Hematopoietic multipotent progenitor cell treated with erythropoietin and hydrocortisone succinate and interleukin-3 and kit ligand, for 4 days (in vitro differentiated cells): ENCODE measurements at regions not wholly inside any gene's neighbourhood (a gene's known extent, or its start where the extent isn't known, plus 50 kb on each side); places are given as distances from the start of the nearest gene placed in this dataset.
A peak's percentile ranks its signal among the peaks of the same experiment; 100 is the strongest.

ENCODE experiments used
- DNase-seq: peaks from one replicate; pipeline ENCODE4 v3.0.0-alpha.2; 2015

DNA sequence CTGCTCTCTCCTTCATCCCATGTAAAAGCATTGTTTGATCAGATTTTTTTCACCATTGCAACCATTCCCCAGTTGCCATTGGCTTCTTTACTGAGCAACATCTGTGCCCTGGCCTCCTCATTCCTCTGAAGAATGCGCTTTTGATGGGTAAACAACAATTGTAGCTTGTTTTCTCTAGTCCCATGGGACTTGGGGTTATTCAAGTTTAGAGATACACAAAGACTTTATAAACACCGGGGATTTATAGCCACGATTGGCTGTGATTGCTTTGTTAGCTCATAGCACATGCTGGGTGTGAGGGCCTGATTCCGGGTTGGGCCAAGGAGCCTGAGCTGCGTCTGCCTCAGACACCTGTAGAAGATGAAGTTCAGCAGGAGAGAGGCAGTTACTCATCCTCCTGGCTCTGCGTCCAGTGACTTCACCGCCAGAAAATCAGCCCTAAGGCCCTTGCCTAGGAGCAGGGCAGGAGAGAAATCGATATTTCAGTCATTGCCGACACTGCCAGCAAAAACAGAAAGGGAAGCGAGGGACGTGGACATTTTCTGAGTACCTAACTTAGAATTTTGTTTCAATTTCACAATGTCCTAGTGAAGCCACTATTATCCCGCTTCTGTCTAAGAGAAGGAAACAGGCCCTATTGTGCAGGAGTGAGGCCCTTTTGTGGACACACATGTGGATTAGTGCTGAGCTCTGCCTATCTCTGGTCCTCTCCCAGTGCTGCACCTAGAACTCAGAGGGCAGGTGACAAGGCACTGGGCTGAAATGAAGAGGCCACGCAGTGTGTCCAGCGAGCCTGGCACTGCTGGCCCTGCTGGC is 159.8 kb upstream of the USP24 start:
- DNase-seq: no peak

DNA sequence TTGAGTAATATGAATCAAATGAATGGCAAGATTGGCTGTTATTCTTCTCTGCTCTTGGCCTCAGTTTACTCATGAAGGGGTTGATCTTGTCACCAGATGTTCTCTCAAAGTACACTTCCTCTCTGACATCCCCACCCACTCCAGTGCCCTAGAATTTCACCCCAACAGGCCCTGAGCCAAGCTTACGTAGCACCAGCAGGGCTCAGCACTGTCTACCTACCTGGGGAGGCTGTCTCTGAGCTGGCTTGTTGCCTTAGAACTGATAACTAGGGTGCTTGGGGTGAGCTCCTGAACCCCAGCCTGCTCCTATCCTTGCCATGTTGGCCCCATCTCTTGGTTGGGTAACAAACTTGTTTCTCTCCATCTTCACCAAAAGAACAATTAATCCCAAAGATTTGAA is 159.1 kb upstream of the USP24 start:
- DNase-seq: no peak

DNA sequence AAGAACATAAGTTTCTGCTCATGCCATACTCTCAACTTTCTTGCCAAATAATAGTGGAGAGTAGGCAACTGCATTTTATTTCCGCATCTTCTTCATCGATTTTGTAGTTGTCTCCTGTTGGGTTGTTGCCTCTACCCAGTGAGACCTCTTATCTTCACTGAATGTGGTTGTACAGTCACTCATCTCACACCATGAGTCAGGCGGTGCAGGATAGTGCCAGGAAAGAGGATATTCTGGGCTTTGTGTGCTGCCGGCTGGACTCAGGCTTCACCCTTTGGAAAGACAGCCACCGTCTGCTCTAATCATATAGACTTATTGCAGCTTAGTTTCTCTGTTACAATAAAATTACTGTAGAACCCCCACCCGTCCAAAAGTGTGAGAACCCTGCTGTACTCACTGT is 154.3 kb upstream of the USP24 start:
- no peak for DNase-seq

DNA sequence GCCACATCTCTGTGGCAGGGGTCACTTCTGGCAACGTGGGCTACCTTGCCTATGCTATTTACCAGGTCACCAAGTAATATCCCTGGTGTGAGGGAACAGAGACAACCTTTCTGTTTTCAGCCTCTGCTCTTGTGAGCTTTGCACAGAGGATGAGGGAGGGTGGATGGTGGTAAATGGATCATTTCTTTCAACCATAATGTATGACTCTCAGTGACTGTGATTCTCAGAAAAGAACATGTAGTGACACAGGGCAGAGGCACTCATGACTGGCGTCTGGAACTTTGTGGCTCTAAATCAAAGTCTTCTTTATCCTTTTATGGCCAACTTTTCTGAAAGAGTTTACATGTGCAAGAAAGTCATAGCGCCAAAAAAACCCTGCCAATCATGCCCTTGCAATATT is 153.5 kb upstream of the USP24 start:
- no peak for DNase-seq

DNA sequence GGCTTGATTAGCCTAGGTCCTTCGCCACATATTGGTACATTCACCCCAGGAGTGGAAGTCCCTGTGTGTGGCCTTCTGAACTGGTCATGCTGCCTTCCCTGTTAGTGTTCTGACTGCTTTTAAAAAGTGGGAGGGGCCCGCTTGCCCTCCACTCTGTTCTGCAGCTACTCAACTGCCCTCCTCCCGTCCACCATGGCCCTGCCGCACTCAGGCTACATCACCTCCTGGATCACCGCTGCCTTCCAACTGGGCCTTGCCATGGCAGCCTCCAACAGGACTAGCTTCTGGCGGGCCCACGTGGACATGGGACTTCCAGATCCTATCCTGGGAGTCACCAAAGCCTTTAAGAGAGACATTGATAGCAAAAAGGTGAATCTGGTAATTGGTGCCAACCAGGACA is 152.1 kb upstream of the USP24 start:
- DNase-seq: no peak

DNA sequence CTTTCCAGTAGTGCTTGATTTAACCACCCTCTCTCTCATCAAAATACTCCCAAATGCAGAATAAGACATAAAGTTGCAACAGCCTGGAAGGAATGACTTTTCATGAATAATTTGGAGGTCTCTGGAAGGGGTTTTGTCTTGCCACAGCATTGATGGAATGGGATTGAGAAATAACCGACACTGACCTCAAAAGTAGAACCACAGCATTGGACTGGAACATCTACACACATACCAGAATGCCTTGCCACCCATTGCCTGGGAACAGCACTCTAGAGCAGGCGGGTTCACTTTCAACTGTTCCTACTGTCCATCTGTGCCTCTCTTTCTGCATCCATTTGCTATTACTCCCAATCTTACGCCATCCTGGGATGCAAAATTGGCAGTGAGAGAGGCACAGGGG is 149.1 kb upstream of the USP24 start:
- DNase-seq: peak; percentile 8

DNA sequence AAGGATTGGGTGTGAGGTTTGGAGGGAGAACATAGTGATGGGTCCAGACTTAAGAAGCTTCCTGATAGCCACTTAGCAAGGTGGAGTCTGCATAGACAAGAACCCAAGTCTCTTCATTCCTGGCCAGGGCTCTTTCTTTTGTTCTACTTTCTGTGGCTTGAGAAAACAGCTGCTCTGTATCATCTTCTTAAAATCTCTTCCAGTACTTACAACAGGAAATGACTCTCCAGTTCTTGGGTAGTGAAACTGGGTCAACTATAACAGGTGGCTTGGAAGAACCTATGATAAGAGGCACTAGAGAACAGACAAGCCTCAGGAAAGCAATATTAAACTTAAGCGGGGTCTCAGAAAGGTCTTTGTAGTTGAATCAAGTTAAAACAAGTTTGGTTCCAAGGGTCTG is 148.1 kb upstream of the USP24 start:
- DNase-seq: peak; percentile 55

DNA sequence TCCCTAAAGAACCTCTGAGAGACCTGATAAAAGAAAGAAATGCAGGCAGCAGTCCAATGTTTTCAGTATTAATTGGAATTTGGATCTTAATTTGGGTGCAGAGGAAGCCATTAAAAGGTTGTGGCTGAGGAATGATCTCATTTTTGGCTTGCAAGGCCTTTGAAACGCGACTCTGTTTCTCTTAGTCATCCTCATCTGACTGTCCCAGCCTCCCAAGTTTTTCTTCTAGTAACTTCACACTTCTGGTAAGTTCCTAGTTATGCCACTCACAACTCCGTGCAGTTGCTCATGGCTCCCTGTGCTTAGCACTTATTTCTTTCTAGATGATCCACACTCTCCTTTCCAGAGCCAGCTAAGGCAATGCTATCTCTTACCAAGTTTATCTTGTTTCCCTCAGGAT is 147.4 kb upstream of the USP24 start:
- DNase-seq: peak; percentile 19

DNA sequence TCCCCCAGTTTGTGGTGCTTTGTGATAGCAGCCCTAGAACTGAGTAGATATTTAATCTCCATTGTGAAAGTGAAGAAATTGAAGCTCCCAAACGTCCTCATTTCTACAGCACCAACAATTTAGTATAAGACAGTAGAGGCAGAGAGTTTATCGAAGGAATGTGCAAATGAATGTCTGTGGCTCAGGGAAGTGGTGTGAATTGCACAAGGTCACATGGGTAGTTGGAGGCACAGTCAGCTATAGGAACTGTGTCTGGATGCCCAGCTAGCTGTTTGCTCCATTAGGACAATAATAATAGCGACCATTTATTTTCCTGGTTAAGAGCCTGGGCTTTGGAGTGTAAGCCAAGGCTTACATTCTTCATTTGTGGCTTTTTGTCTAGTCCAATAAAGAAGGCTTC is 144.4 kb upstream of the USP24 start:
- no peak for DNase-seq

DNA sequence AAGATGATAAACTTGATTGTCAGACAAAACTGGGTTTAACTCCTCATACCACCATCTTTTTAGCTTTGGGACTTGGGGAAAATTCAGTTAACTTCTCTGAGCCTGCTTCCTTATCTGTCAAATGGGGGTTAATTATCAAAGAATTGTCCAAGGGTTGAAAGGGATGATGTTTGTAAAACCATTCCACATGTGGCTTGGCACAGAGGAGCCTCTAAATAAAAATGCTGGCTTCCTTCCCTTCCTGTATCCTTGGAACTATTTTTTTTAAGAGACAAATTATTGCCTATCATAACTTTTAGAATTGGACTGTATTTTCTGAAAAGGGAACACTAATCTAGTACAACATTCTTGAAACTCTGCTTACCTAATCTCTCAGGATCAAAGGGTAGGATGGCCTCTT is 143.4 kb upstream of the USP24 start:
- no peak for DNase-seq

DNA sequence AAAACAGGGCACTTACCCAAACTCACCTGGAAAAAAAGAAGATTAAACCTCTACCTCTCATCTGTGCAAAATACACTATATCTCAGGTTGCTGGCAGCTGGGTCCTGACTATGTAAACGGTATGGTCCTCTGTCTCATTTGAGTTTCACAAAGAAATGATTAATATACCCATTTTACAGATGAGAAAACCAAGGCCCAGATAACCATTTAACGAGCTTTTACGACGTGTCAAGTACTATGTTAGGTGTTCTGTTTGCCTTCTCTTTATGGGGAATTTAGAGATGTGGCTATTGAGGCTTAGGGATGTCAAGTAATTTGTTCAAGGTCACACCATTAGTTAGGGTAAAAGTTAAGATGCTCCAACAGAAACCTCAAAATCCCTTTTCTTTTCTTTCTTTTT is 140.4 kb upstream of the USP24 start:
- DNase-seq: no peak

DNA sequence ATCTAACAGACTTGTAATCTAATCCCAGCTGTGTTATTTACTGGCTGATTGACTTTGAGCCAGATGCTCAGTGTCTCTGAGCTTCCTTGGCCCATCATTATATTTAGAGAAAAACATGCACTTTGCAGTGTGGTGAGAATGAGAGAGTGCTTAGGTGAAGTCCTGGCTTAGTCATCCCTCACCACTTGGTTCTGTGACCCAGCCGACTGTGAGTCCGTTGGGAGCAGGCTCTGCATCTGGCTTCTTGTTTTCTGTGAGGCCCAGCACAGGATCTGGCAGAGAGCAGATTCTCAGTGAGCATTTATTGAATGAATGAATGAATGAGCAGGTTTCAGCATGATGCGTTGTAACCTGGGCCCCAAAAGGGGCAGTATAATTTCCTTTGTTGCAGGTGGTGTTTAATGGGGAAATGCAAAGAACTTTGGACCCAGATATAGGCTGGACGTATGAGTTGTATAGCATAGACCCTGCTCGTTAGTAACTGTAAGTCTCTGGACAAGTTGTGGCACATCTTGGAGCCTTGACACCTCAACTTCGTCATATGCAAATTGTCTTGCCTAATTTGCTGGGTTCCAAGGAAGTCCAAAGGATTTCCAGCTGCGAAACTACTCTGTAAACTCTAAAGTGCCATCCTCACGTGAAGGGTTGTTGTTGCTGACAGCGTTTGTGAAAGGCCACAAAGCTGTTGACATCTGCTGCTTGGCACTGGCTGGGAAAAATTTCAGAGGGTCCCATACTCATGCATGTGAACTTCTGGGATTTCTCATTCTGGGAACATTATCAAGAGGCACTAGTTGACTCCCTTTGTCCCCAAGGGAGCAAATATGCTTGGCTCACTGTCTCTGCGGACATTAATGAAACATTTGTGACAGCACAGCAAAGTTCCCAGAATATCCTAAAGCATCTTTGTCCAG is 138.8 kb upstream of the USP24 start:
- no peak for DNase-seq

DNA sequence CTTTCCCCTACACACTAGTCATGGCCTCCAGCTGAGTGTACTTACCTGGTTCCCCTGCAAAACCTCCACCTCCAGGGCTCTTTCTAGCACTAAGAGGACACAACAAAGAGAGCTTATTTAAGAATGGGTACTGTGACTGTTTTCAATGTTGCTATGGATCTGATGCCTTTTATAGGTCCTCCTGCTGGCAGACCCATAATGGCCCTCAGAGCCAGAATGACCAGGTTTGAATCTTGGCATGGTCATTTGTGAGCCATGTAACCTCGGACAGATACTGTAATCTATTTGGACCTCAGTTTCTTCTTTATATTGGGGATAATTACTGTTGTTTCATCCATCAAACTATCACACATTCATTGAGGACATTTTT is 137.6 kb upstream of the USP24 start:
- DNase-seq: no peak

DNA sequence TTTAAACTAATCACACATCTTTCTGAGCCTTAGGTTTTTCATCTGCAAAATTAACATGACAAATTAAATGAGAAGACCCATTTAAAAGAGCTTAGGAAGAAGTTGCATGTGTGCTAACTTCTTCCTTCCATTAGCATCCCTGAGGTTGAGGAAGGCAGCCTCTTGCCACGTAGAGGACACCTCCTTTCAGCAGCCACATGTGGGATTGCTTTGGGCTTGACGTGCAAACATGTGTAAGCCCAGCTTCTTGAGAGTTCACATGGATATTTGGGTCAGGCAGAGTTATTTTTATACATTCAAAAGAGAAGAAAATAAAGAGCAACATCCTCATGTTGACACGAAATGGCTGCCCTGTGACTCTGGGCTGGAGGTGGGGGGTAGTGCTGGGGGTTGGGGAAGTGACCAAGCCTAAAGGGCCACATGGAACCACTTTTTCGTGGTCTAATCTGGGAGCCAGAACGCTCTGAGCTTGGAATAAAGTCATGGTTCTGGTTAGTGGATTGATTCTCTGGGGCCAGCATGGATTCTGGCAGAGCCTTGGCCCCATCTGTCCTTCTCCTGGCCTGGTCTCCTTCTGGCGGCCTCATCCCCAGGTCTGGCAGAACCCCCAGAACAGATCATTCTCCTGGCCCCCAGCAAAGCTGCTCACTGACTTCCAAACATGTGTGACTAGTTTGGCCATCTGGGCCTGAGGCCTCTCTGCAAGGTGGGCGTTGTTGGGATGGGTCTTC is 137.1 kb upstream of the USP24 start:
- DNase-seq: no peak

DNA sequence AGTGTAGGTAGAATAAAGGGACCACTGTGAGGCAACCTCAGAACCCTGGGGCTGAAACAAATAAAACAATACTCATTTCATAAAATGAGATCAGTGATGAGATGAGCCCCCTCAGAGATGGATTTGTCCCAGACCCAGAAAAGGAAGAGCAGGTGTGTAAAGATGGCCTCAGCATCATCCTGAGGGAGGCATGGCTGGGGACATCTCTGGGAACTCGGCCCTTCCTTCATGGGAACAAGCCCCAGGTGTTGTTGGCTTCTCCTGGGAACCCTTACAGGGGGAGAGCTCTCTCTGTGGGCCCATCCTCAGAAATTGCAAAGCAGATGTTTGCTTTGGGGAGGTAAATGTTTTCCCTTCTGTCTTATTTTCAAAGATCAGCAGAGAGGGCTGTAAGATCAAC is 133.2 kb upstream of the USP24 start:
- no peak for DNase-seq

DNA sequence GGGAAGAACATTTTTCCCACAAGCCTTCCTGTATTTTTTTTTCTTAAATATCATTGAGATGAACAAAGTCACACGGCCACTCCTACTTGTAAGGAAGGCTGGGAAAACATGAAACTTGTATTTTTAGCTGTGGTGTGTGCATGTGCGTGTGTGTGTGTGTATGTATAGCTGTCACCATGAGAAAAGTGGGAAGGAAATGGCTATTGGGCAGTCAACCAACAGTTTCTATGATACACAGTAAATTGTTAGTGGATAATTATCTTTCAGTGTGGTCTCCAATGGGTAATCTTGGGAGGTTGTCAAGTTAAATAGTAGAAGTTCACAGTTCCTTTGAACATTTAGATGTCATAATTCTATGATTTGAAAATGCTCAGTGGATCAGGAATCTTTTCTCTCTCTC is 132.7 kb upstream of the USP24 start:
- no peak for DNase-seq

DNA sequence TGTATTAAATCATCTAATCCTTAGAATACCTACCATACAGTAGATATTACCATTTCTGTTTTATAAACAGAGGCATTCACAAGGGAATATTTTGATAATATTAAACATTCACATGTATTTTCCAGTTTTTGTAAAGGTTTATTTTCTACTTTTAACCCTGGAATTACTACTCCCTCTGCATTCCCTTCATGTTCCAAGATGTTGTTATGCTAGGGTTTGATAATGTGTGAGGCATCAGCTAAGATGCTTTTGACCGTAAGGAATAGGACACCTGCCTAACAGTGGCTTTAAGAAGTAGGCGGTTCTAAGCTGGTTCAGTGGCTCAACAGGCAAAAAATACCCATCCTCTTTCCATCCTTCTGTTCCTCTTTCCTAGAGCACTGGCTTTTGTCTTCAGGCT is 131.9 kb upstream of the USP24 start:
- no peak for DNase-seq

DNA sequence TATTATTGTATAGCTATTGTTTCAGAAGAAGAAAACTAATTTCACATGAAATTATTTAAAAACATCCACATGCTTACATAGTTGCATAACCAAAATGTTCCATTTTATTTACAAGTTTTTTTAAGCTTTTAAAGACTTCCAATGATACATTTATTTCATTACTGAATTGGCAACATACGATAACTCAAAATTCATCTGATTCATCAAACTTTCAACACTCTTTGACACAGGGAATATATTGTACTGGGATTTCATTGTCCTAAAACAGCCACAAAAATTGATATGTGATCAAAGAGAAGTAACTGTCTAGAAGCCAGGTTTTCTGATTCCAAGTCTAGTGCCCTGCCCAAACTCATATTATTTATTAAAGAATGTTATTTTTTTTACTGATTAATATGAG is 131.4 kb upstream of the USP24 start:
- no peak for DNase-seq

DNA sequence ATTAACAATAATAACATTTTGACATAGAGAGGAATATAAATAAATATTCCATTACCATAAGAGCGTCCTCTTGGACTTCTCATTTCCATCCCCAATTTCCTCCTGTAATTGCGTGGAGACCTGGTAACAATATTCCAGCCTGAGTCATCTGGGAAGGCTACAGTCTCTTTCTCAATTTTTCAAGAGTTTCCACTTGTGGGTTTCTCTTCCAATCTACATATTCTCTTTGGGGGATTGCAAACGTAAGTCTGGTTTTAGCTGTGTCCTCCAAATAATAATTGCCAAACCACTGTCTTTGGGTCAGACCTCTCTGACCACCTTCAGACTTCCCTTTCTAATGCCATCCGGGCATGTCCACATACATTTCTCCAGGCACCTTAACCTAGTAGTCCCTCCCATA is 124.5 kb upstream of the USP24 start:
- no peak for DNase-seq

DNA sequence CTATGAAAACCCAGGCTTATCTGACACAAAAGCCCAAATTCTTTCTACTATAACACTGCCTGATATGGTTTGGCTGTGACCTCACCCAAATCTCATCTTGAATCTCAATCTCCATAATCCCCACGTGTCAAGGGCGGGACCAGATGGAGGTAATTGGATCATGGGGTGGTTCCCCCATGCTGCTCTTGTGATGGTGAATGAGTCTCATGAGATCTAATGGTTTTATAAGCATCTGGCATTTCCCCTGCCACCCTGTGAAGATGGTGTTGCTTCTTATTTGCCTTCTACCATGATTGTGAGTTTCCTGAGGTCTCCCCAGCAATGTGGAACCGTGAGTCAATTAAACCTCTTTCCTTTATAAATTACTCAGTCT is 123.3 kb upstream of the USP24 start:
- no peak for DNase-seq

DNA sequence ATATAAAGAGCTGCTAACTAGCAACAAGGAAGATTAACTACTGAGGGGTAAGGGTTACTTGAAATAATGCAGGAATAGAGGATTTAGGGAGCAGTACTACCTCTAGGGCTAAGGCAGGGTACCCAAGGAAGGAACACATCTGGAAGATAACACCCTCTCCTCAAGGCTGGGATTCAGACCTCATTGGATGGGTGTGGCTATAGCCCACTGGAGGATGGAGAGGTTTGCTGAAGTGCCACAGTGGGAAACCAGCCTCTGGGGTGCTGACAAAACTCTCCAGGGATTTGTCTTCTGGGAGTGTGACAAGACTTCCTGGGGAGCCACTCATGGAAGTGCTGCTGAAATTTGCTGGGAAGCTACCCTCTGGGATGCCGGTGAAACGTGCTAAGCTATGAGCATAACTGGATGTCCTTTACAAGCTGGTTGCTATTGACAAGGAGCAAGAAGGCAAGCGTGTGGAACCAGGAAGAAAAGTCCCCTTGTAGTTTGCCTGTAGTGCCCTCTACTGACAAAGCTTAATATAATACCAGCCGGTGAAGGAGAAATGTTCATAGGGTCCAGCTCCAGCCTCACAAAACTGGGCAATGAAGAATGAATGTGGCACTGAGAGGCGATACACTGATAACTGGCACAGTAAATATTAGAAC is 122.8 kb upstream of the USP24 start:
- peak; percentile 77 for DNase-seq

DNA sequence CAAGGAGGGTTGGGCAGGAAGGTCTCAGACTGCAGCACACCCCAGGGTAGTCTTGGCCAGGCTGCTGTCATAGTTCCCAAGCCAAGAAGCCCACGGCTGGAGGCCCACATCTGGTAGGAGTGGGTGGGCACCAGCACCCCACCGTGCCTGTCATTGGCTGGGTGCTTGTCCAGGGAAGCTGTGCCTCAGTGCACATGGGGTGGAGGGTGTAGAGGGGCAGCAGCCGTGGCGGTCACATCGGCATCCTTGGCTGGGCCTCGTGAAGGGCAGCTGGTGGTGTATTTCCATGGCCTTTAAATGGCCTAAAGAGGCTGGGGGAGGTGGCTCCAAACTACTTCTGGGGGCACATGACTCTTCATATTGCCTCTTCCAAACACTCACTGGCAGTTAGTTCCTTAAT is 119.6 kb upstream of the USP24 start:
- no peak for DNase-seq

DNA sequence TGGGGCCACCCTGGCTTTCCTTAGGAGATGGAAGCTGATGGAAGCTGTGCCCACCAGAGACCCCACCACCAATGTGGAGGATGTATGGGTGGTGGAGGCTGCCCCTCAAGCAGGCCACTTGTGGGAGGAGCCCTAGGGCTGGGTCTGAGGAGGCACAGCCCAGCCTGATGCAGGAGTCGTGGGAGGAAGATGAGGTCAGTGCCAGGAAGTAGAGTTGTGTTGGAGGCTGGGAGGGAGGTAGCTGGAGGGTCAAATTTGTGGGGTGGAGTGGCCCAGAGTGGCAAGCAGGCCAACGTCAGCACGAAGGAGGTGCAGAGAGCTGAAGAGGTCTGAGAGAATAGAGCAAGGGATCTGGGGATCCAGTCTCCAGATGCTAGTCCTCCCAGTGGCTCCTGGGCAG is 119.0 kb upstream of the USP24 start:
- no peak for DNase-seq
